ENCODE measurements at regions not wholly inside any gene's neighbourhood (a gene's known extent, or its start where the extent isn't known, plus 50 kb on each side); places are given as distances from the start of the nearest gene placed in this dataset.

DNA sequence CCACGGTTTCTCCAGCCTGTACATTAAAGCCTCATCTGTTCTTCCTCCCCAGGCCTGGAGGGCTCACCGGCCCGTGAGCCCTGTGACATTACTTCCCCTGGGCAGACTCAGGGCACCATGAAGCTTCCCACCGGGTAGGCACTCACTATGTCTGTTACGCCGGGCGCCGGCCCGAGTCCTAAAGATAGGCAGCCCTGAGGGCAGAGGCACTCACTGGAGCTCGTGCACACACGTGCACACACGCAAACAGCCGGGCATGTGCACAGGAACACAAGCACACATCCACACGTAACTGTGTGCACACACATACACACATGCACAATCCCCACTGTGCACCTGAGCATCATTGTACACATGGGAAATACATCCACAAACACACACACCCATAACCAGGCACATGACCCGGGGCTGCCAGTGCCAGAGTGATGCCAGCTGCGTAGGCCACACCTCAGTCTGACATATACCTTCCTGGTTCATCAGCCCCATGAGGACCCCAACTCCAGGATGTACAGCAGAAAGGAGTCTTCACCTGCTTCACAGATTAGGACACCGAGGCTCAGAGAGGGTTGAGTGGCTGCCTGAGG lies 83.7 kb downstream of the YTHDF1 start:
- TF ChIP-seq CTCF (IDR thresholded peaks at IDR 0.05) (no peak), POLR2A (IDR thresholded peaks at IDR 0.05) (no peak)
